SH-SY5Y (cell line): ENCODE measurements at regions not wholly inside any gene's neighbourhood (a gene's known extent, or its start where the extent isn't known, plus 50 kb on each side); places are given as distances from the start of the nearest gene placed in this dataset.

Experiments
- GATA2 ChIP-seq: IDR thresholded peaks from 2 replicates; pipeline ENCODE4 v1.6.1; 2011; ENCODE audit warnings: mild to moderate bottlenecking, low read depth, low read length
- GATA3 ChIP-seq: IDR thresholded peaks from 2 replicates; pipeline ENCODE4 v1.6.1; 2011; ENCODE audit warnings: low read depth, mild to moderate bottlenecking, low read length, moderate library complexity

DNA sequence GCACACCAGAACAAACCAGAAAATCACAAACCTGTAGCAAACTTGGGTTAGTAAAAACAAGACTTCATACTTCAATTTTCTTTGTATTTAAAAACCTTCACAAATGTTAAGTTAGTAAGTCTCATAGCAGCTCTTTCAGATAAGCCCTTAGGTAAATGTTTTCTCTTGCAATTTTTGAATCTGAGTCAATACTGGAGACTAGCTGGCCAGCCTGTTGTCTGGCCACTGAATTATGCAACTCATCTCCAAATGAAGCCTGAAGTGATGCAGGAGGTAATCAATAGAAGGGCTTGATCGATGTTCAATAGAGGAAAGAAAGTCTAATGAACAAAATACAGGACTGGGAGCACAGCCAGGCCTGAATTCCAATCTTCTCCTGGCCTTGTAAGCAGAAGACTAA lies 465.2 kb downstream of the LRIG3 start:
- no peak for TF ChIP-seq GATA2
- TF ChIP-seq GATA3, result no peak
